OCI-LY7 (cell line): ENCODE measurements at regions not wholly inside any gene's neighbourhood (a gene's known extent, or its start where the extent isn't known, plus 50 kb on each side); places are given as distances from the start of the nearest gene placed in this dataset.

ENCODE experiments used
- BruUV-seq: library from RNA; stranded (reverse); fragments of 400-500 nt; replicated peaks from 2 replicates; lab custom pipeline; 2021; lab: Mats Ljungman, UMichigan
- CTCF ChIA-PET: fragments of 300-600 bp; sonication (Branson Sonifier 250); formaldehyde crosslinking; loops from one replicate; lab custom pipeline; 2022; ENCODE audit warnings: antibody characterized with exemption; ENCODE audit not compliant: unreplicated experiment; lab: Charles Lee
- POLR2A ChIA-PET: fragments of 300-600 bp; sonication (Branson Sonifier 250); formaldehyde crosslinking; loops from one replicate; lab custom pipeline; 2022; ENCODE audit warnings: antibody characterized with exemption; lab: Charles Lee
- DNase-seq: peaks from one replicate; pipeline ENCODE4 v3.0.0-alpha.2; 2015; ENCODE audit warnings: low spot score
- H2AFZ ChIP-seq: fragments of 200-600 bp; sonication (generic), shearing (Covaris generic); 2 replicates; pipeline ENCODE4 v1.6.1; 2014; ENCODE audit warnings: mild to moderate bottlenecking, antibody characterized with exemption, low read length, moderate library complexity
- H3K27ac ChIP-seq: fragments of 200-600 bp; sonication (generic); 2 replicates; pipeline ENCODE4 v1.5.1; 2014; ENCODE audit warnings: mixed run types, low read depth, mild to moderate bottlenecking, moderate library complexity, low read length, inconsistent platforms; ENCODE audit not compliant: poor library complexity, severe bottlenecking
- H3K36me3 ChIP-seq: fragments of 200-600 bp; sonication (generic); 2 replicates; pipeline ENCODE4 v1.6.1; 2014; ENCODE audit warnings: mild to moderate bottlenecking, antibody characterized with exemption, low read length, moderate library complexity, mixed read lengths; ENCODE audit not compliant: insufficient read depth
- H3K4me1 ChIP-seq: fragments of 200-600 bp; sonication (generic); 2 replicates; pipeline ENCODE4 v1.5.1; 2014; ENCODE audit warnings: mild to moderate bottlenecking, low read length; ENCODE audit not compliant: insufficient read depth, poor library complexity, severe bottlenecking
- H3K4me2 ChIP-seq: fragments of 200-600 bp; sonication (generic); 2 replicates; pipeline ENCODE4 v1.6.1; 2014; ENCODE audit warnings: mild to moderate bottlenecking, low read length
- H3K4me3 ChIP-seq: fragments of 200-600 bp; sonication (generic); 2 replicates; pipeline ENCODE4 v1.5.1; 2014; ENCODE audit warnings: mild to moderate bottlenecking, low read depth, low read length; ENCODE audit not compliant: poor library complexity, severe bottlenecking
- H3K79me2 ChIP-seq: fragments of 200-600 bp; sonication (generic); 2 replicates; pipeline ENCODE4 v1.6.1; 2016; ENCODE audit warnings: low read depth, mild to moderate bottlenecking, low read length, moderate library complexity, mixed read lengths; ENCODE audit not compliant: insufficient read depth
- H3K9me2 ChIP-seq: fragments of 200-600 bp; sonication (generic); 2 replicates; pipeline ENCODE4 v1.6.1; 2016; ENCODE audit warnings: mild to moderate bottlenecking, low read length, mixed read lengths; ENCODE audit not compliant: insufficient read depth
- H3K9me3 ChIP-seq: fragments of 200-600 bp; sonication (generic); 2 replicates; pipeline ENCODE4 v1.6.1; 2014; ENCODE audit warnings: mild to moderate bottlenecking, mixed run types, low read length, mixed read lengths
- H4K20me1 ChIP-seq: fragments of 200-600 bp; sonication (generic); 2 replicates; pipeline ENCODE4 v1.6.1; 2014; ENCODE audit warnings: mild to moderate bottlenecking, antibody characterized with exemption, low read length, moderate library complexity, mixed read lengths; ENCODE audit not compliant: insufficient read depth
- CTCF ChIP-seq: fragments of 200-600 bp; sonication (generic); conservative IDR thresholded peaks from 2 replicates; pipeline ENCODE4 v1.5.1; 2014; ENCODE audit warnings: mild to moderate bottlenecking, antibody characterized with exemption, low read length, moderate library complexity, mixed read lengths
- EZH2phosphoT487 ChIP-seq: fragments of 200-600 bp; sonication (generic); IDR thresholded peaks from 2 replicates; pipeline ENCODE4 v1.6.1; 2018; ENCODE audit warnings: low read depth, borderline replicate concordance, mild to moderate bottlenecking, mixed run types, antibody characterized with exemption, low read length, moderate library complexity, mixed read lengths
- intact Hi-C: fragments of 100-400 bp; cut with micrococcal nuclease; formaldehyde crosslinking; loops from one replicate; pipeline ENCODE4 v1.10.0; 2022; ENCODE audit not compliant: unreplicated experiment

- Histone ChIP-seq H4K20me1 (no peaks in the 10 kb centered on the region), H3K27ac (no peak overlapping the region), H3K79me2 (no peaks in the 10 kb centered on the region), H3K4me1 (no peaks in the 10 kb centered on the region), H3K36me3 (no peaks in the 10 kb centered on the region), H2AFZ (no peak overlapping the region), H3K9me3 (no peaks in the 10 kb centered on the region), H3K4me2 (no peak overlapping the region), H3K4me3 (no peak overlapping the region), H3K9me2 (no peaks in the 10 kb centered on the region)
- ChIA-PET POLR2A (no interaction called here), CTCF (no interaction called here)
- no TSS peak for BruUV-seq
- intact Hi-C loops = no loop called here
- TF ChIP-seq EZH2phosphoT487 (no peak), CTCF (no peak)
- no peak for DNase-seq
Observed at GRCh38 chr5:51185850-51186329, 197.4 kb upstream of the ISL1 start.

- no peak overlapping the region for H3K27ac ChIP-seq
- CTCF ChIA-PET = no interaction called here
- TF ChIP-seq EZH2phosphoT487 = no peak
- TF ChIP-seq CTCF = no peak
- no TSS peak for BruUV-seq
- no peaks in the 10 kb centered on the region for H3K9me3 ChIP-seq
- no peak for DNase-seq
- POLR2A ChIA-PET = no interaction called here
- no peaks in the 10 kb centered on the region for H3K4me1 ChIP-seq
- no peaks in the 10 kb centered on the region for H4K20me1 ChIP-seq
- H2AFZ ChIP-seq = no peak overlapping the region
- no peaks in the 10 kb centered on the region for H3K36me3 ChIP-seq
- H3K79me2 ChIP-seq = no peaks in the 10 kb centered on the region
- intact Hi-C loops = no loop called here
- H3K4me3 ChIP-seq = no peak overlapping the region
- no peak overlapping the region for H3K4me2 ChIP-seq
- no peaks in the 10 kb centered on the region for H3K9me2 ChIP-seq
Observed at GRCh38 chr5:51188001-51188591, 195.2 kb upstream of the ISL1 start.

- H2AFZ ChIP-seq = no peak overlapping the region
- POLR2A ChIA-PET = interaction anchor here (0.5 to 1.1 kb wide), 4 partner anchors 14 to 231 kb away, joined by 3 read pairs; no protein-coding TSS in a partner anchor
- no TSS peak for BruUV-seq
- DNase-seq = no peak
- H3K36me3 ChIP-seq = no peaks in the 10 kb centered on the region
- intact Hi-C loops = no loop called here
- no peaks in the 10 kb centered on the region for H3K9me2 ChIP-seq
- H3K4me2 ChIP-seq = no peak overlapping the region
- CTCF ChIA-PET = no interaction called here
- H3K79me2 ChIP-seq = no peaks in the 10 kb centered on the region
- no peaks in the 10 kb centered on the region for H3K9me3 ChIP-seq
- H4K20me1 ChIP-seq = no peaks in the 10 kb centered on the region
- TF ChIP-seq EZH2phosphoT487 (no peak), CTCF (no peak)
- no peaks in the 10 kb centered on the region for H3K4me1 ChIP-seq
- no peak overlapping the region for H3K27ac ChIP-seq
- no peak overlapping the region for H3K4me3 ChIP-seq
Observed at GRCh38 chr5:51194671-51195070, 188.6 kb upstream of the ISL1 start.
